ENCODE measurements at regions not wholly inside any gene's neighbourhood (a gene's known extent, or its start where the extent isn't known, plus 50 kb on each side); places are given as distances from the start of the nearest gene placed in this dataset.
"Not testable (repeated sequence)": the region's sequence is repeated elsewhere in the genome, so short reads cannot be mapped to it uniquely, and the experiment has no call there.

DNA sequence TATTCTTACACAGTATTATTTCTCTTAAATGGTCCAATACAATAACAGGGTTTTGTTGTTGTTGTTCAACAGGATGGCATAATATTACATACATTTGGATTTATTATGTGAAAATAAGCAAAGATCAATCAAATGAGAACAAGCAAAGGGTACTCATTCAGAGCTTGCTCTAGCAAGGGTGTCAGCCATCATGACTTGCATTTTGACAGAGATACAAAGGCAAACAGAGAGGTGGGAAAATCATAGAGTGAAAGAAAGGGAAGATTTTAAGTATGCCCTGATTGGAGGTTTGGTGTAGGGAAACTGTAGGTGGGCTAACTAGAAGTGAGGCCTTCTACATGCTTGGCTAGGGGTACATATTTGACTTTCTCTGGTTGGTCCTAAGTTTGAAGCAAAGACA is 109.1 kb upstream of the BCHE start:
- POLR2A ChIA-PET, result interaction anchor here (0.6 kb wide), 1 partner anchor 486 kb away, joined by 5 read pairs; no protein-coding TSS in a partner anchor
- H3K27ac Mint-ChIP-seq, result no peak overlapping the region

DNA sequence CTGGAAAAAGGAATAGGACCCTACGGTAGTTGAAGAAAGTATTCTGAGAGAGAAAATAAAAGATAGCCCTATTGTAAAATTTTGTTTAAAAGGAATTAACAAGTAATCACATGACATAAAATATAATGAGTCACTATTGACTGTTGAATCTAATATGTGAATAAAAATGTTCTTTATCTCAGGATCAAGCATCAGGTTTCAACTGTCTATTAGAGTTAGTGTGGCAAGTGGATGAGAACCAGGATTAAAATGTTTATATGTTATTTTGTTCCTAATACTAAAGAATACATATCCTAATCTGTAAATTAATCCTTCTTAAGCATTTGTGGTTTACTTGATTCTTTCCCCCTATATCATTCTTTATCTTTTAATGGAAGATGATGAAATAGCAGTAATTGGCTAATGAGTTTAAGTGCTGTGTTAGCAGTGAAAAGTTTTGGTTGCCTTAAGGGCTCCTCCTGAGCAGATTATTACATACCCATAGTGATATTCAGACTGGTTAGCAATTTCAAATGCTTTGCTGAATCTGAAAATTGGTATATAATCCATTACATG is 101.8 kb upstream of the BCHE start:
- H3K27me3 Mint-ChIP-seq, result no peaks in the 10 kb centered on the region
- ATAC-seq, result no peak
- ChIA-PET POLR2A (no interaction called here), CTCF (no interaction called here)
- H3K4me3 Mint-ChIP-seq, result no peak overlapping the region
- DNase-seq, result no peak
- peaks cover 16% of the 10 kb centered on the region for H3K9me3 Mint-ChIP-seq (ENCODE audit: low read depth)
- intact Hi-C loops (cut with DNase I, micrococcal nuclease), result no loop called here
- H3K4me1 Mint-ChIP-seq, result no peaks in the 10 kb centered on the region
- H3K27ac Mint-ChIP-seq, result no peak overlapping the region
- H3K36me3 Mint-ChIP-seq (ENCODE audit: low read depth), result no peaks in the 10 kb centered on the region

More for the DNA sequence above, 109.1 kb upstream of the BCHE start:
- H3K4me3 Mint-ChIP-seq, result no peak overlapping the region
- H3K9me3 Mint-ChIP-seq (ENCODE audit: low read depth), result peaks cover 2% of the 10 kb centered on the region
- intact Hi-C loops (cut with DNase I, micrococcal nuclease), result no loop called here
- no peaks in the 10 kb centered on the region for H3K27me3 Mint-ChIP-seq
- CTCF ChIA-PET, result no interaction called here
- no peak for ATAC-seq
- H3K4me1 Mint-ChIP-seq, result no peaks in the 10 kb centered on the region
- no peak for DNase-seq
- no peaks in the 10 kb centered on the region for H3K36me3 Mint-ChIP-seq (ENCODE audit: low read depth)

DNA sequence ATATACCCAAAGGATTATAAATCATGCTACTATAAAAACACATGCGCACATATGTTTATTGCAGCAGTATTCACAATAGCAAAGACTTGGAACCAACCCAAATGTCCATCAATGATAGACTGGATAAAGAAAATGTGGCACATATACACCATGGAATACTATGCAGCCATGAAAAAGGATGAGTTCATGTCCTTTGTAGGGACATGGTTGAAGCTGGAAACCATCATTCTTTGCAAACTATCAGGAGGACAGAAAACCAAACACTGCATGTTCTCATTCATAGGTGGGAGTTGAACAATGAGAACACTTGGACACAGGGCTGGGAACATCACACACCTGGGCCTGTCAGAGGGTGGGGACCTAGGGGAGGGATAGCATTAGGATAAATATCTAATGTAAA is 98.9 kb upstream of the BCHE start:
- H3K27ac Mint-ChIP-seq; intact Hi-C loops (cut with DNase I, micrococcal nuclease); H3K36me3 Mint-ChIP-seq (ENCODE audit: low read depth); ATAC-seq; H3K27me3 Mint-ChIP-seq; DNase-seq; H3K4me3 Mint-ChIP-seq; CTCF ChIA-PET; POLR2A ChIA-PET; H3K4me1 Mint-ChIP-seq: not testable (repeated sequence)
- H3K9me3 Mint-ChIP-seq (ENCODE audit: low read depth), result peaks cover 24% of the 10 kb centered on the region

DNA sequence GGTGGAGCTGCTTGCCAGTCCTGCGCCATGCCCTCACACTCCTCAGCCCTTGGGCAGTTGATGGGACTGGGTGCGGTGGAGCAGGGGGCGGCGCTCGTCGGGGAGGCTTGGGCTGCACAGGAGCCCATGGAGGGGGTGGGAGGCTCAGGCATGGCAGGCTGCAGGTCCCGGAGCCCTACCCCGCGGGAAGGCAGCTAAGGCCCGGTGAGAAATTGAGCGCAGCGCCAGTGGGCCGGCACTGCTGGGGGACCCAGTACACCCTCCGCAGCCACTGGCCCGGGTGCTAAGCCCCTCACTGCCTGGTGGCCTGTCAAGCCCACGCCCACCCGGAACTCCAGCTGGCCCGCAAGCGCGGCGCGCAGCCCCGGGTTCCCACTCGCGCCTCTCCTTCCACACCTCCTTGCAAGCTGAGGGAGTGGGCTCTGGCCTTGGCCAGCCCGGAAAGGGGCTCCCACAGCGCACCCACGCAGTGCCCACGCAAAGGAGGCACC is 87.1 kb upstream of the BCHE start:
- H3K4me1 Mint-ChIP-seq; POLR2A ChIA-PET; H3K36me3 Mint-ChIP-seq (ENCODE audit: low read depth); H3K27me3 Mint-ChIP-seq; CTCF ChIA-PET; H3K4me3 Mint-ChIP-seq; ATAC-seq; intact Hi-C loops (cut with DNase I, micrococcal nuclease); DNase-seq; H3K27ac Mint-ChIP-seq: not testable (repeated sequence)
- peaks cover 10% of the 10 kb centered on the region for H3K9me3 Mint-ChIP-seq (ENCODE audit: low read depth)

GRCh38 chr3:165920984-165921383 is 83.8 kb upstream of the BCHE start:
- Mint-ChIP-seq H3K4me3 (no peak overlapping the region), H3K36me3 (ENCODE audit: low read depth) (no peaks in the 10 kb centered on the region), H3K27ac (no peak overlapping the region), H3K27me3 (no peaks in the 10 kb centered on the region), H3K9me3 (ENCODE audit: low read depth) (peaks cover 12% of the 10 kb centered on the region), H3K4me1 (no peaks in the 10 kb centered on the region)
- intact Hi-C loops (cut with DNase I, micrococcal nuclease), result no loop called here
- ChIA-PET POLR2A (no interaction called here), CTCF (no interaction called here)
- DNase-seq (no peak), ATAC-seq (no peak)

GRCh38 chr3:165919284-165919683 is 82.1 kb upstream of the BCHE start:
- ChIA-PET POLR2A (no interaction called here), CTCF (no interaction called here)
- H3K36me3 Mint-ChIP-seq (ENCODE audit: low read depth), result no peaks in the 10 kb centered on the region

DNA sequence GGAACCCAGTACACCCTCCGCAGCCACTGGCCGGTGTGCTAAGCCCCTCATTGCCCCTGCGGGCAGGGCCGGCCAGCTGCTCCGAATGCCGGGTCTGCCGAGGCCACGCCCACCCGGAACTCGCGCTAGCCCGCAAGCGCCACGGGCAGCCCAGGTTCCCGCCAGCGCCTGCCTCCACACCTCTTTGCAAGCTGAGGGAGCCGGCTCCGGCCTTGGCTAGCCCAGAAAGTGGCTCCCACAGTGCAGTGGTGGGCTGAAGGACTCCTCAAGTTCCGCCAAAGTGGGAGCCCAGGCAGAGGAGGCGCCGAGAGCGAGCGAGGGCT is 81.4 kb upstream of the BCHE start:
- intact Hi-C loops (cut with DNase I, micrococcal nuclease), result no loop called here
- Mint-ChIP-seq H3K36me3 (ENCODE audit: low read depth) (no peaks in the 10 kb centered on the region), H3K27ac (no peak overlapping the region), H3K27me3 (no peaks in the 10 kb centered on the region), H3K4me1 (no peaks in the 10 kb centered on the region), H3K9me3 (ENCODE audit: low read depth) (peaks cover 14% of the 10 kb centered on the region), H3K4me3 (no peak overlapping the region)
- ChIA-PET POLR2A (no interaction called here), CTCF (no interaction called here)
- DNase-seq, result no peak
- no peak for ATAC-seq

More at GRCh38 chr3:165919284-165919683, 82.1 kb upstream of the BCHE start:
- Mint-ChIP-seq H3K27ac (no peak overlapping the region), H3K9me3 (ENCODE audit: low read depth) (peaks cover 13% of the 10 kb centered on the region), H3K27me3 (no peaks in the 10 kb centered on the region), H3K4me3 (no peak overlapping the region), H3K4me1 (no peaks in the 10 kb centered on the region)
- DNase-seq (no peak), ATAC-seq (no peak)
- intact Hi-C loops (cut with DNase I, micrococcal nuclease), result no loop called here

DNA sequence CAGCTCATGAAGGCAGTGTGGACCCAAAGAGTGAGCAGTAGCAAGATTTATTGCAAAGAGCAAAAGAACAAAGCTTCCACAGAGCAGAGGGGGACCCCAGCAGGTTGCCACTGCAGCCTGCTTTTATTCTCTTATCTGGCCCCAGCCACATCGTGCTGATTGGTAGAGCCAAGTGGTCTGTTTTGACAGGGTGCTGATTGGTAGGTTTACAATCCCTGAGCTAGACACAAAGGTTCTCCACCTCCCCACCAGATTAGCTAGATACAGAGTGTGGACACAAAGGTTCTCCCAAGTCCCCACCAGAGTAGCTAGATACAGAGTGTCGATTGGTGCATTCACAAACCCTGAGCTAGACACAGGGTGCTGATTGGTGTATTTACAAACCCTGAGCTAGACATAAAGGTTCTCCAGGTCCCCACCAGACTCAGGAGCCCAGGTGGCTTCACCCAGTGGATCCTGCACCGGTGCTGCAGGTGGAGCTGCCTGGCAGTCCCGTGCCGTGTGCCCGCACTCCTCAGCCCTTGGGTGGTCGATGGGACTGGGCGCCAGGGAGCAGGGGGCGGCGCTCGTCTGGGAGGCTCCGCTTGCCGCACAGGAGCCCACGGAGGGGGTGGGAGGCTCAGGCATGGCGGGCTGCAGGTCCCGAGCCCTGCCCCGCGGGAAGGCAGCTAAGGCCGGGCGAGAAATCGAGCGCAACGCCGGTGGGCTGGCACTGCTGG is 80.9 kb upstream of the BCHE start:
- ATAC-seq; POLR2A ChIA-PET; H3K4me3 Mint-ChIP-seq; H3K27me3 Mint-ChIP-seq; H3K27ac Mint-ChIP-seq; intact Hi-C loops (cut with DNase I, micrococcal nuclease); H3K4me1 Mint-ChIP-seq; DNase-seq; H3K36me3 Mint-ChIP-seq (ENCODE audit: low read depth): not testable (repeated sequence)
- CTCF ChIA-PET, result interaction anchor here (0.6 kb wide), 1 partner anchor 366 kb away, joined by 4 read pairs; no protein-coding TSS in a partner anchor
- peaks cover 11% of the 10 kb centered on the region for H3K9me3 Mint-ChIP-seq (ENCODE audit: low read depth)

DNA sequence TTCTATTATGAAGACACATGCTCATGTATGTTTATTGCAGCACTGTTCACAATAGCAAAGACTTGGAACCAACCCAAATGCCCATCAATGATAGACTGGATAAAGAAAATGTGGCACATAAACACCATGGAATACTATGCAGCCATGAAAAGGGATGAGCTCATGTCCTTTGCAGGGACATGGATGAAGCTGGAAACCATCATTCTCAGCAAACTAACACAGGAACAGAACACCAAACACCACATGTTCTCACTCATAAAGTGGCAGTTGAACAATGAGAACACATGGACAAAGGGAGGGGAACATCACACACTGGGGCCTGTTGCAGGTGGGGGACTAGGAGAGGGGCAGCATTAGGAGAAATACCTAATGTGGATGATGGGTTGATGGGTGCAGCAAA is 77.9 kb upstream of the BCHE start:
- intact Hi-C loops (cut with DNase I, micrococcal nuclease); H3K36me3 Mint-ChIP-seq (ENCODE audit: low read depth); POLR2A ChIA-PET; H3K27ac Mint-ChIP-seq; ATAC-seq; DNase-seq; CTCF ChIA-PET; H3K4me1 Mint-ChIP-seq; H3K27me3 Mint-ChIP-seq; H3K4me3 Mint-ChIP-seq: not testable (repeated sequence)
- peaks cover 13% of the 10 kb centered on the region for H3K9me3 Mint-ChIP-seq (ENCODE audit: low read depth)

DNA sequence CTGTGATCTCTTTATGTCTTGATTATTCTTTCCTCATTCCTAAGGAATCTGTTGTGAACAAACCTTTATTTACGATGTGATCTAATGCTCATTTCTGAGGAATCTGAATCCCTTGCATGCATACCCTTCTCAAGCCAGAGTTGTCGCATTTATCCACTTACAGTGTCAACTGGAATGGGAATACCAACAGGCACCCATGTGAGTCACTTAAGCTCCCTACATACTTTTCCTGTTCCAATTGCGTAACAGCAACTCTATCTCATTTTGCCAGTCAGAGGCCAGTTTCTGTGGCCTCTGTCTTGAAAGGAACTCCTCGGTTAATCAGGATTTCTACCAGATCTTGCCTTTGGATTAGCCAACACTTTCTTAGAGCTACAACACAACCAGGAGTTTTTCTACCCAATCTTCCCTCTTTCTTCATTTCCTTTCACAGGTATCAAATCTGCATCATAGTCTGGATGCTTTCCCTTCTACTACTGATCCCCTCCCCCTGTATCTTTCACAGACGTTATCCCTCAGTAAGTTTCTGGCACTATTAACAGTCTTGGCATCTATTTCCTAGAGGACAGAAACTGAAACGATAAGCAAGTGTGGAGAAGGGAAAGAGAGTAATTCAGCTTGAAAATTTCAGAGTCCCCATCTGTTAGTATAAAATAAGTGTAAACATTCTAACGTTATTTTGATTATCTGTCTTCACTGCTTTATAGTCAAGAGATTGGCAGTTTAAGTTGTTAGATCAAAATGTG is 66.8 kb upstream of the BCHE start:
- ATAC-seq (no peak), DNase-seq (no peak)
- ChIA-PET CTCF (no interaction called here), POLR2A (no interaction called here)
- Mint-ChIP-seq H3K27me3 (no peaks in the 10 kb centered on the region), H3K4me1 (no peaks in the 10 kb centered on the region), H3K36me3 (ENCODE audit: low read depth) (no peaks in the 10 kb centered on the region), H3K4me3 (no peak overlapping the region), H3K9me3 (ENCODE audit: low read depth) (peaks cover 6% of the 10 kb centered on the region), H3K27ac (no peak overlapping the region)
- intact Hi-C loops (cut with DNase I, micrococcal nuclease), result no loop called here

GRCh38 chr3:165899066-165899465 is 61.8 kb upstream of the BCHE start:
- no peak overlapping the region for H3K4me3 Mint-ChIP-seq
- no peaks in the 10 kb centered on the region for H3K27me3 Mint-ChIP-seq
- no peak overlapping the region for H3K27ac Mint-ChIP-seq
- DNase-seq (no peak), ATAC-seq (no peak)
- intact Hi-C loops (cut with DNase I, micrococcal nuclease), result no loop called here
- POLR2A ChIA-PET, result no interaction called here
- H3K36me3 Mint-ChIP-seq (ENCODE audit: low read depth), result no peaks in the 10 kb centered on the region
- peaks cover 4% of the 10 kb centered on the region for H3K9me3 Mint-ChIP-seq (ENCODE audit: low read depth)
- H3K4me1 Mint-ChIP-seq, result no peaks in the 10 kb centered on the region
- CTCF ChIA-PET, result interaction anchor here (0.9 kb wide), 1 partner anchor 1481 kb away, joined by 4 read pairs; the partner anchor contains the start of gene ZBBX

DNA sequence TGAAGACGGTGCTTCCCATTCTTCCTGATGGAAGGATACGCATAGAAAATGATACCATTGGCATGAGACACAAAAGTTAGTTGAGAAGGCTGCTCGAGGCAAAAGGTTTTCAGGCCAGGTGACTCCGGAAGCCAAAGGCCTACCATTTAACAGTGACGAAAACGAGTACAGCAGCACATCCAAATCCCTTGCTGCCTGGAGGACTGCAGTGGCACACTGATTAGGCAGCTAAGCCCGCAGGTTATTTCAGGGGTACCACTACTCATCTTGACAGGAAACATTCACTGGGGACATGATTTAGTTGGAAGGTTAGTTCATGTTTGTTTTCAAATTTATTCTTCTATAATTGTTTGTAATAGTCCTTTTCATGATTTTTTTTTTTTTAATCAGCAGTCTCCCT is 59.9 kb upstream of the BCHE start:
- Mint-ChIP-seq H3K4me1 (no peaks in the 10 kb centered on the region), H3K4me3 (no peak overlapping the region), H3K27me3 (no peaks in the 10 kb centered on the region), H3K9me3 (ENCODE audit: low read depth) (peaks cover 3% of the 10 kb centered on the region), H3K36me3 (ENCODE audit: low read depth) (no peaks in the 10 kb centered on the region), H3K27ac (no peak overlapping the region)
- intact Hi-C loops (cut with DNase I, micrococcal nuclease), result no loop called here
- DNase-seq (no peak), ATAC-seq (no peak)
- ChIA-PET CTCF (interaction anchor here (0.6 kb wide), 1 partner anchor 162 kb away, joined by 3 read pairs; no protein-coding TSS in a partner anchor), POLR2A (no interaction called here)

Measured in activated CD4-positive, alpha-beta T cell treated with anti-CD3 and anti-CD28 coated beads for 36 hours (primary cell).